Mucosa of rectum (tissue), 2 donors: ENCODE measurements at regions not wholly inside any gene's neighbourhood (a gene's known extent, or its start where the extent isn't known, plus 50 kb on each side); places are given as distances from the start of the nearest gene placed in this dataset.
"Not testable (repeated sequence)": the region's sequence is repeated elsewhere in the genome, so short reads cannot be mapped to it uniquely, and the experiment has no call there.

ENCODE experiments used
- H3K27ac ChIP-seq, 2 donors: one replicate each; pipeline ENCODE4 v1.7.0; 2013; ENCODE audit warnings: inconsistent platforms in 2 of 2, low read depth in 2 of 2, low read length in 2 of 2
- H3K27me3 ChIP-seq, 2 donors: one replicate each; pipeline ENCODE4 v1.7.0; 2013; ENCODE audit warnings: low read length in 2 of 2; ENCODE audit not compliant: control insufficient read depth in 2 of 2, insufficient read depth in 2 of 2
- H3K36me3 ChIP-seq, 2 donors: one replicate each; pipeline ENCODE4 v1.7.0; 2013; ENCODE audit warnings: low read length in 2 of 2; ENCODE audit not compliant: control insufficient read depth in 2 of 2, insufficient read depth in 2 of 2
- H3K4me1 ChIP-seq, 2 donors: one replicate each; pipeline ENCODE4 v1.7.0; 2013; ENCODE audit warnings: low read length in 2 of 2, mild to moderate bottlenecking in 1 of 2; ENCODE audit not compliant: control insufficient read depth in 2 of 2, insufficient read depth in 2 of 2
- H3K4me3 ChIP-seq, 2 donors: one replicate each; pipeline ENCODE4 v1.7.0; 2013; ENCODE audit warnings: low read length in 2 of 2
- H3K9ac ChIP-seq, 2 donors: one replicate each; pipeline ENCODE4 v1.7.0; 2013; ENCODE audit warnings: low read length in 2 of 2, low read depth in 1 of 2, mild to moderate bottlenecking in 1 of 2
- H3K9me3 ChIP-seq, 2 donors: one replicate each; pipeline ENCODE4 v1.7.0; 2013; ENCODE audit warnings: low read length in 2 of 2; ENCODE audit not compliant: control insufficient read depth in 2 of 2
- donor health status: healthy.
- donor health status: Normal muscosa, but diverticular disease.

DNA sequence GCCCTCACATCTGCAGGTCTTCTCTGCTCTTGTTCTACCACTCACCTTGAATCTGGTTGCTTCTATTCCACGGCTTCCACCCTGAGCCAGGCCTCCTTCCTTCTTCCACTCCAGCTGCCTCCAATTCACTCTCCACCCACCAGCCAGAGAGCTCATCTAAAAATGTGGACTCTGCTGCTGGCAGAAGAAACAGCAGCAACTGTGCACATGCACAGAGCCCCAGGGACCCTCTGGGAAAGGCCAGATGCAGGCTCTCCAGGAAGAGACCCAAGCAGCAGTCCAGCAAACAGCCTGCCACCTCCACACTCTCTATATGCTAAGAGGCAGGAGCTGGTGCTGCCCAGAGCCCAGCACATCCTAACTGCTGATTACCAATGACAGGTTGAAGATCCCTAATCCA is 162.6 kb upstream of the TOP1 start:
- Histone ChIP-seq H3K9ac (no peak overlapping the region), H3K9me3 (no peaks in the 10 kb centered on the region), H3K36me3 (no peaks in the 10 kb centered on the region), H3K27ac (no peak overlapping the region), H3K4me1 (no peaks in the 10 kb centered on the region), H3K27me3 (no peaks in the 10 kb centered on the region), H3K4me3 (no peak overlapping the region)

DNA sequence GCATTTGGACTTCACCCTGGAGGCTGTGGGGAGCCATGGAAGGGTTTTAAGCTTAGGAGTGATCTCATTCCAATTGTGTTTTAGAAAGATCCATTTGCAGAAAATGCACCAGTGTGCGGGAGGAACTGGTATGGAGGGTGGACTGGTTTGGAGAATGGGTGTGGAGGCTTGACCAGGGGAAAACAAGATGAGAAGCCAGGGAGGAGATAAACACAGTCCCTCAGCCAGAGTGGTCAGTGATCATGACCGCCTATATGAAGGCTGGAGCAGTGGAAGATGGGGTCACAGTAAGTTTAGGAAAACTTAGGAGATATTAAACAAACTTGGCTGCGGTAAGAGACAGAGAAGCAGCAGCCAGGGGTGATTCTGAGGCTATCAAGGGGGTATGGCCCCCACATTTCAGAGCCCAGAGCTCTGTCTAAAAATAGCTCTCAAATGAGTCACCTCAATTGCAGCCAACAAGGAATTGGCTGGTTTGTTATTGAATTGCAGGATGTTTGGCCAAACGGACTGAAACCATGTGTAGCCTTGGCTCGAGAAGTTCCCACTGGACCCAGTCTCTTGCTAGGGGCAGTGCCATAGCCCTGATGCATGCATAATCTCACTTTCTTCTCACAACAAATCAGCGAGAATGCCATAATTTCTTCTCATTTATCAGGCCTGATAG is 159.9 kb upstream of the TOP1 start:
- Histone ChIP-seq H3K27ac (no peak overlapping the region), H3K4me1 (no peaks in the 10 kb centered on the region), H3K4me3 (no peak overlapping the region), H3K27me3 (no peaks in the 10 kb centered on the region), H3K9ac (no peak overlapping the region), H3K9me3 (no peaks in the 10 kb centered on the region), H3K36me3 (no peaks in the 10 kb centered on the region)

DNA sequence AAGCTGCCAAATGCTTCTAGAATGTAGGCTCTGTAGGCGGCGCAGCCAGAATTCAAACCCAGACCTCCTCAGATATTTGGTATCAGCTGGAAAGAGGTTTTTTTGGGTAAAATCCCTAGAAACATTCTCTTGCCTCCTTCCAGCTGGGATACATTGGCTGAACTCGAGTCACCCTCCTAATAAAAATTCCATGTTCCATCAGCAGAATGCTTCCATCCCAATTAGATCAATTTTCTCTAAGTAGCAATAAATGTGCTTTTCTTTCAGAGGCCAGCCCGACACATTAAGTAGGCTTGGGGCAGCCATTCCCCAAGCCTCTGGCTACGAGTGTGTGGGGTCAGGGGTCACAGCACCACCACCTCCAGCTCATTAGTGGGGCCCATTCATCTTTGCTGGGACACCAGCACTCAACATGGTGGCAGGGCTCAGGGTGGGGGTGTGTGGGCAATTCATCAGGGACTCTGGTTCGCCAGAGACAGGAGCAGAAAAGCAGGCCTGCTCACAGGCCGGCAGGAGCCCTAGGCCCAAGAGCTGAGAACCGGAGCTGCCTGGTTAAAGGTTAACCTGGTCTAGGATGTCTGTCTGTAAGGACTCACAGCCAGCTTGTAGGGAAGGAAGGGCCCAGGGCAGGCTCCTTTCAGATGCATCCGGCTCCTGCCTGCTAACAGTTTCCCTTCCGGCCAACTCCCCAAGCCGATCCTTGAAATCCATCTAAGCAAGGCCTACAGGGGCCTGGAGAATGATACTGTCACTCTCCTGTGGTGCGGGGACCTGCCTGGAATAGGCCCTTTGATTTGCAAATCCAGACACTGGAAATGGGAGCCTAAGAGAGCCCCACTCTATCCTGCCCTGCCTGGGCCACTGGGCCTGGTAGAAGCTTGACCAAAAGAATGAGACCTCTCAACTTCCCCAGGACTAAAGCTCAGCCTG is 159.1 kb upstream of the TOP1 start:
- H3K27me3 ChIP-seq: no peaks in the 10 kb centered on the region
- no peak overlapping the region for H3K4me3 ChIP-seq
- H3K9me3 ChIP-seq: no peaks in the 10 kb centered on the region
- H3K4me1 ChIP-seq: no peaks in the 10 kb centered on the region
- H3K9ac ChIP-seq: no peak overlapping the region
- no peaks in the 10 kb centered on the region for H3K36me3 ChIP-seq
- no peak overlapping the region for H3K27ac ChIP-seq

DNA sequence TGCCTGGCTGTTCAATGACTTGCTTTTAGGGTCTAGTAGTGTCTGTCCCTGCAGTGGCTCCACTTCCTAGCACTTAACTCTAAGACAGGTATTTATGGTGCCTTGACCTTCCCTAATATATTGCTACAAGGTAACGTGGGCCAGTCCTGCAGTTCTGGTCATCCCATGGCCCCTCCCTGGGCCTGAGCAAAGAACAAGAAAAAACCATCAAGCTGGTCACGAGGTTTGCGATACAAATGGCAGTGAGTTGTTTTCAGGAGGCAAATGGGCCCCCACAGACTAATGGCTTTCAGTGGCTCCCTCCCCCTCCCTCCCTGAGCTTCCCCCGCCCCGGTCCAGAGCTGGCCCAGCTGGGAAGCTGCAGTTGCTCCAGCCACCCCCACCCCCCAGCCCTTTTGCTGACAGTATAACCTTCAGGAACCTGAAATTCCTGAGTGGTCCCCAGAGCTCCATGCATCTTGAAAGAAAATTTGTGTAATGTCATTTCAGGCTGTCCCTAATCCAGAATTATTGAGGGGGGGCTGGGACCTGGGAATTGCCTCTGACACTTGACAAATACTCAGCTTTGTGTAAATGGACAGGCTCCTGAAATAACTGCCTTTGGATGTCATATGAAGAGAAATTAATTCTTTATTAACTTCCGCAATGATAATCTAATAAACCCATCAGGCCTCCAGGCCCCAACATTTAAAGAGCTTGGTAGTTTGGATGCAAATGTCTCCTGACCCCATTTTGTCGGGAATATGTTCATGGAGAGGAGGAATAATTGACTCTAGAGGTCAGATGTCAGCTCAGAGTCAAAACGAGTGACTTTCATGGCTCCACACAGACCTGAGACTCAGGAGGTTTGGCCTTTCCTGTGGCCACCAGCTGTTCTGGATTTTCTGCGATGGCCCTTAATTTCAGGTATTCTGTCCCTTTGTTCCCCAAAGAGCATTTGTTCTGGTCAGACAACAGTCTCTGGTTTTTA is 153.2 kb upstream of the TOP1 start:
- H3K9ac ChIP-seq: no peak overlapping the region
- no peaks in the 10 kb centered on the region for H3K4me1 ChIP-seq
- H3K27ac ChIP-seq: no peak overlapping the region
- H3K4me3 ChIP-seq: no peak overlapping the region
- H3K27me3 ChIP-seq: no peaks in the 10 kb centered on the region
- H3K36me3 ChIP-seq: no peaks in the 10 kb centered on the region
- H3K9me3 ChIP-seq: no peaks in the 10 kb centered on the region

DNA sequence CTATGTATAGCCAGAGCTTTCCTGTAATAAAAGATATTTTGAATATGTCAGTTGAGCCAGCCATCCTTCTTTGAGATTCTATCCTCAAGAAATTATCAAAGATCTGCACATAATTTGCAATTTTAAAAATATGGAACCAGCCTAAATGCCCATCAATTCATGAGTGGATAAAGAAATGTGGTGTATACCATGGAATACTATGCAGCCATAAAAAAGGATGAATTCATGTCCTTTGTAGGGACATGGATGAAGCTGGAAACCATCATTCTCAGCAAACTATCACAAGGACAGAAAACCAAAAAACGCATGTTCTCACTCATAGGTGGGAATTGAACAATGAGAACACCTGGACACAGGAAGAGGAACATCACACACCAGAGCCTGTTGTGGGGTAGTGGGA is 150.5 kb upstream of the TOP1 start:
- H3K9ac ChIP-seq, H3K9me3 ChIP-seq, H3K4me1 ChIP-seq, H3K36me3 ChIP-seq, H3K27me3 ChIP-seq, H3K4me3 ChIP-seq, H3K27ac ChIP-seq: not testable (repeated sequence)

DNA sequence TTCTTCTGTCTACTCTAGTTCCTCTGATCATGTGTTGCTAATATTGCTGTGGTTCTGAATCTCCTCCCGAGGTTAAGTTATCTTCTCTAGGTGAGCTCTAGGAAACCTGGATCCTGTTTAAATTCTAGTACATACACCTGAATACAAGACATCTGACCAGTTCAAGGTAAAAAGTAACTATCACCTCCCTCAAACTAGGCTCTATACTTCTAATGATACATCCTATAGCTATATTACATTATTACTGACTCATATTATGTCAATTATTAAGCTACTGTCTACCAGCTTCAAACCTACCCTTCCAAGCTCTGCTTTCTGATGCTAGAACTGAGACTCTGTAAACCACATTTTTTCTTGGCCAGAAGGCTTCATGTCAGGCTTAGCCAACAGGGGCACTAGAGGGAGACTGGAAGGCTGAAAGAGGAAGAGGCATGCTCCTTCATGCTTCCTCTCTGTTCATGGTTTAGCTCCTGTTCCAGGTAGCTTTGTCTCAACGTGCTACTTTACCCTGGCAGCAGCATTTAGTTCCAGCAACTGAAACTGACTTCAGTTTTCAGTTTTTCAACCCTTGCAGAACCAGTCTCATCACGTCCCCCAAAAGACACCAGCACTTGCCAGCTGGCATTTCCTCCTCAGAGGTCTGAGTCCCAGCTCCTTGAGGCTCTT is 148.4 kb upstream of the TOP1 start:
- Histone ChIP-seq H3K36me3 (no peaks in the 10 kb centered on the region), H3K4me3 (no peak overlapping the region), H3K9ac (no peak overlapping the region), H3K27me3 (no peaks in the 10 kb centered on the region), H3K27ac (no peak overlapping the region), H3K4me1 (no peaks in the 10 kb centered on the region), H3K9me3 (no peaks in the 10 kb centered on the region)

DNA sequence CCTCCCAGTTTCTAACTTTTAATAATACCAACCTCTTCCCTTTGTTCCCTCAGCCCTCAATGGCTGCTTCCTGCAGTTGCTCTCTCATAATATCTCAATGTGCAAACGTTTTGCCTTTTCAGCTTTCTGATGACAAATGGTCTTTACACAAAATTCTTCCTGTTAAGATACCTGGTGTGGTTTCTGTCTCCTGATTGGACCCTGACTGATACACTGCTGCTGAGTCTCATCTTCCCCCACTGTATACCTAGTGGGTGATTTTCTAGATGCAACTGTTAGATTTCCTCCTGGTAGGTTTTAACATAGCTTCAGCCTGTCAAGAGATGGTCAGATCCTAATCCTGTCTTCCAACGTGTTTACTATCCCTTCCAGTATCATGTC is 147.9 kb upstream of the TOP1 start:
- H3K4me1 ChIP-seq: no peaks in the 10 kb centered on the region
- no peak overlapping the region for H3K27ac ChIP-seq
- H3K27me3 ChIP-seq: no peaks in the 10 kb centered on the region
- no peaks in the 10 kb centered on the region for H3K36me3 ChIP-seq
- no peak overlapping the region for H3K4me3 ChIP-seq
- no peak overlapping the region for H3K9ac ChIP-seq
- H3K9me3 ChIP-seq: no peaks in the 10 kb centered on the region

DNA sequence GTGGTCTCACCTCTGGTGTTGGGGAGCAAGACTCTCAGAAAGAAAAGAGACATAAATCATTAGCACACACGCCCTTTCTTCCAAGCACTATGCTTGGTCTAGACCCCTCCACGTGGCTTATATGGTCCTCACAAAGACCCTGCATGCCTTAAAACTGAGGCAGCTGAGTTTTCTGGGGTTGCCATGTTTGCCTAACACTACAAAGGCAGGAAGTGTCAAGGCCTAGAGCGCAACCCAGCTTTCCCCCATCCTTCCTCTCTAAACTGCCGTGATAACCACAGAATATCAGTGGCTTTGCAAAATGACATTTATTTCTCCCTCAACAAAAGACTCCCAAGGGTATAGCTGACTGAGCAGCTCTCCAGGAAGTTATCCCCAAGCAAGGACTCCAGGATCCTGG is 146.5 kb upstream of the TOP1 start:
- Histone ChIP-seq H3K36me3 (no peaks in the 10 kb centered on the region), H3K27me3 (no peaks in the 10 kb centered on the region), H3K9me3 (no peaks in the 10 kb centered on the region), H3K9ac (no peak overlapping the region), H3K4me1 (no peaks in the 10 kb centered on the region), H3K4me3 (no peak overlapping the region), H3K27ac (no peak overlapping the region)

DNA sequence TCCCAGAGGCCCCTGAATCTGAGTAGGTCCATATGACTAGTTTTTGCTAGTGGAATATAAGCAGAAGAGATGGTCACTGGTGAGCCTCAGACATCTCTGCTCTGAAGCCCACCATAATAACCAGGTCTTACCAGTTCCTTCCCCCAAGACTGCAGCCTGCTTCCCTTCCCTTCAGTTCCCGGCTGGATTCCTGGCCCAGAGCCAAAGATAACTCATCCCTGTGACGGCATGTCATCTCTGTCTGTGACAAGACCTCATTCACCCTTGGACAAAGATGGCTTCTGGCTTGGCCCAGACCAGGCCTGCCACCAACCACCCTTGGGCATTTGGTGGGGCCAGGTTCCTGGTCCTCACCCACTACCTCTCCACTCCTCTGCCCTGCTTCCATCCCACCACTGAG is 145.5 kb upstream of the TOP1 start:
- Histone ChIP-seq H3K27ac (no peak overlapping the region), H3K27me3 (no peaks in the 10 kb centered on the region), H3K36me3 (no peaks in the 10 kb centered on the region), H3K9ac (no peak overlapping the region), H3K4me1 (no peaks in the 10 kb centered on the region), H3K4me3 (no peak overlapping the region), H3K9me3 (no peaks in the 10 kb centered on the region)
